Transverse colon (tissue), 4 donors: ENCODE measurements at regions not wholly inside any gene's neighbourhood (a gene's known extent, or its start where the extent isn't known, plus 50 kb on each side); places are given as distances from the start of the nearest gene placed in this dataset.

Source experiments
- DNase-seq: peaks from one replicate; pipeline ENCODE4 v3.0.0-alpha.2; 2019
- H3K27ac ChIP-seq, 4 donors: fragments of 200-600 bp; sonication (generic); 2 replicates each; pipeline ENCODE4 v1.5.1; 2016 to 2018; ENCODE audit warnings: inconsistent platforms in 4 of 4
- H3K27me3 ChIP-seq: fragments of 200-600 bp; sonication (generic); 2 replicates; pipeline ENCODE4 v1.5.1; 2017; ENCODE audit warnings: inconsistent platforms
- H3K36me3 ChIP-seq, 4 donors: fragments of 200-600 bp; sonication (generic); 2 replicates each; pipeline ENCODE4 v1.5.1; 2017 to 2019; ENCODE audit warnings: inconsistent platforms in 4 of 4
- H3K4me1 ChIP-seq, 4 donors: fragments of 200-600 bp; sonication (generic); 2 replicates each; pipeline ENCODE4 v1.5.1; 2017 to 2020; ENCODE audit warnings: inconsistent platforms in 4 of 4
- H3K4me3 ChIP-seq, 4 donors: fragments of 200-600 bp; sonication (generic); 1 replicate in 1 of 4; 2 replicates in 3 of 4; pipeline versions ENCODE4 v1.5.1 to v1.6.1; 2017 to 2019; ENCODE audit warnings: inconsistent platforms in 4 of 4
- H3K9me3 ChIP-seq, 2 donors: fragments of 200-600 bp; sonication (generic); 2 replicates each; pipeline ENCODE4 v1.5.1; 2017 to 2019; ENCODE audit warnings: inconsistent platforms in 2 of 2
- EP300 ChIP-seq: sonication (generic); formaldehyde crosslinking; IDR thresholded peaks from one replicate; pipeline ENCODE4 v1.6.1; 2017; ENCODE audit warnings: antibody characterized with exemption, low read depth
- POLR2A ChIP-seq: fragments of 450-650 bp; IDR thresholded peaks from one replicate; pipeline ENCODE4 v1.6.1; 2016; ENCODE audit warnings: antibody characterized with exemption, mild to moderate bottlenecking, moderate library complexity
- POLR2AphosphoS5 ChIP-seq, 3 donors: sonication (generic); formaldehyde crosslinking; IDR thresholded peaks; one replicate each; pipeline ENCODE4 v1.6.1; 2016; ENCODE audit warnings: antibody characterized with exemption in 3 of 3
- WGBS, 2 donors: methylation state at CpG; one replicate each; pipeline ENCODE4 v1.1.5; 2018; ENCODE audit warnings: low coverage in 1 of 2; 5-methylcytosine and 5-hydroxymethylcytosine counted together
- in situ Hi-C, 4 donors: fragments of 200-750 bp; cut with MboI; loops; one replicate each; pipeline versions ENCODE4 v1.15.0 to v1.15.1; 2017; ENCODE audit warnings: low sequenced_read_pairs in 3 of 4, low pct_ligation_motif_present in 1 of 4, low pct_unique_long_range_greater_than_20kb in 1 of 4
- intact Hi-C: fragments of 100-400 bp; cut with DNase I; formaldehyde crosslinking; loops from one replicate; pipeline ENCODE4 v1.15.1; 2023; ENCODE audit warnings: low total_unique reads
- TF ChIP-seq, protein P1 (sequence below), 5 experiments: fragments of 200-600 bp in 3 of 5; fragments of 450-650 bp in 2 of 5; sonication (generic) in 3 of 5; IDR thresholded peaks; 1 replicate in 2 of 5; 2 replicates in 3 of 5; pipeline ENCODE4 v1.5.1; 2016 to 2017; ENCODE audit warnings: antibody characterized with exemption in 5 of 5, inconsistent platforms in 3 of 5, mild to moderate bottlenecking in 2 of 5, moderate library complexity in 1 of 5

DNA sequence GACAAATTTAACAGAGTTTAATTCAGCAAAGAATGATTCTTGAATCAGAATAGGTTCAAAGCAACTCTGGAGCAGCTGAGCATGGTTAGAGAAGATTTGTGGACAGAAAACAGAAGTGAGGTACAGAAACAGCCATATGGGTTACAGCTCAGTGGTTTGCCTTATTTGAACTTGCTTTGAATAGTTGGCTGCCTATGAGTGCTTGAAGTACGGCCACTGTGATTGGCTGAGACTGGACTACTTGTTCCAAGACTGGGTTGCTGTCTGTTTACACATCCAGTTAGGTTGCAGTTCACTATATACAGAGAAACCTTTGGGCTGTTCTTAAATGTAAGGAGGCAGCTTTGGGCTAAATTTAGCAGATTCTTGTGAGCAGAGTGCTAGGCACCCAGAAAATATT lies 79.4 kb upstream of the CADPS start:
- DNase-seq = no peak
- no peaks in the 10 kb centered on the region for H3K9me3 ChIP-seq
- intact Hi-C loops (no loop called here), in situ Hi-C loops (no loop called here)
- no peak overlapping the region for H3K27ac ChIP-seq
- H3K4me3 ChIP-seq = no peak overlapping the region
- no peaks in the 10 kb centered on the region for H3K27me3 ChIP-seq
- H3K4me1 ChIP-seq = no peaks in the 10 kb centered on the region
- H3K36me3 ChIP-seq = no peaks in the 10 kb centered on the region
- TF ChIP-seq POLR2AphosphoS5 (IDR thresholded peaks at IDR 0.05) (no peak), POLR2A (no peak), EP300 (no peak)
- TF ChIP-seq, protein P1, sequence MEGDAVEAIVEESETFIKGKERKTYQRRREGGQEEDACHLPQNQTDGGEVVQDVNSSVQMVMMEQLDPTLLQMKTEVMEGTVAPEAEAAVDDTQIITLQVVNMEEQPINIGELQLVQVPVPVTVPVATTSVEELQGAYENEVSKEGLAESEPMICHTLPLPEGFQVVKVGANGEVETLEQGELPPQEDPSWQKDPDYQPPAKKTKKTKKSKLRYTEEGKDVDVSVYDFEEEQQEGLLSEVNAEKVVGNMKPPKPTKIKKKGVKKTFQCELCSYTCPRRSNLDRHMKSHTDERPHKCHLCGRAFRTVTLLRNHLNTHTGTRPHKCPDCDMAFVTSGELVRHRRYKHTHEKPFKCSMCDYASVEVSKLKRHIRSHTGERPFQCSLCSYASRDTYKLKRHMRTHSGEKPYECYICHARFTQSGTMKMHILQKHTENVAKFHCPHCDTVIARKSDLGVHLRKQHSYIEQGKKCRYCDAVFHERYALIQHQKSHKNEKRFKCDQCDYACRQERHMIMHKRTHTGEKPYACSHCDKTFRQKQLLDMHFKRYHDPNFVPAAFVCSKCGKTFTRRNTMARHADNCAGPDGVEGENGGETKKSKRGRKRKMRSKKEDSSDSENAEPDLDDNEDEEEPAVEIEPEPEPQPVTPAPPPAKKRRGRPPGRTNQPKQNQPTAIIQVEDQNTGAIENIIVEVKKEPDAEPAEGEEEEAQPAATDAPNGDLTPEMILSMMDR (IDR thresholded peaks at IDR 0.05) = no peak
- WGBS, 2 donors = 29 to 77% methylated on average over 1 of the region's 1 CpG

DNA sequence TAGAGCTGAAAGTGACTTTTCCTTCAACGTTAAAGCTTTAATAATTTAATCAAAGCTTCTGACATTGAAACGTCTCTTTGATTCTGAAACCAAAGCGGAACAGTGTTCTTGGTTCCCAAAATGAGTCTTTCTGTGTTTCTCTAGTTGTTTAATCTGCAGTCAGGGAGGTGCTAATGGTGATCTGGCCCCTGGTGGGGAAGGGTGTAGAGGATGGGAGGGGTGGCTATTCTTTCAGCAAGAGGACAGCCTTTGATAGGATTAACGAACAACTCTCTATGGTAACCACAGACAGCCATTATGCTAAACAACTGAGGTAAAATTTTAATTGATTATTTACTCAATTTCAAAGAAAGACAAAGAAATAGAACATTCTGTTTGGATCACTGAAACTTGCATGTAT lies 79.9 kb upstream of the CADPS start:
- H3K36me3 ChIP-seq = no peaks in the 10 kb centered on the region
- in situ Hi-C loops = no loop called here
- TF ChIP-seq, protein P1 (IDR thresholded peaks at IDR 0.05) = no peak
- TF ChIP-seq POLR2AphosphoS5 (IDR thresholded peaks at IDR 0.05) (no peak), POLR2A (no peak), EP300 (no peak)
- no peak overlapping the region for H3K4me3 ChIP-seq
- WGBS, 2 donors = 70 to 77% methylated on average over 4 of the region's 4 CpGs
- intact Hi-C loops = no loop called here
- H3K27ac ChIP-seq = no peak overlapping the region
- H3K4me1 ChIP-seq = no peaks in the 10 kb centered on the region
- no peaks in the 10 kb centered on the region for H3K9me3 ChIP-seq
- DNase-seq = no peak
- no peaks in the 10 kb centered on the region for H3K27me3 ChIP-seq

- no peak for TF ChIP-seq POLR2AphosphoS5 (IDR thresholded peaks at IDR 0.05)
- TF ChIP-seq, protein P1 (IDR thresholded peaks at IDR 0.05) = no peak
- TF ChIP-seq POLR2A = no peak
- Histone ChIP-seq H3K4me3 (no peak overlapping the region), H3K9me3 (no peaks in the 10 kb centered on the region), H3K36me3 (no peaks in the 10 kb centered on the region), H3K4me1 (no peaks in the 10 kb centered on the region), H3K27ac (no peak overlapping the region), H3K27me3 (no peaks in the 10 kb centered on the region)
- WGBS, 2 donors = 50 to 65% methylated on average over 1 to 2 of the region's 2 CpGs
- no peak for DNase-seq
- in situ Hi-C loops = no loop called here
- intact Hi-C loops = no loop called here
These were observed 81.2 kb upstream of the CADPS start for GRCh38 chr3:62956411-62956810.

DNA sequence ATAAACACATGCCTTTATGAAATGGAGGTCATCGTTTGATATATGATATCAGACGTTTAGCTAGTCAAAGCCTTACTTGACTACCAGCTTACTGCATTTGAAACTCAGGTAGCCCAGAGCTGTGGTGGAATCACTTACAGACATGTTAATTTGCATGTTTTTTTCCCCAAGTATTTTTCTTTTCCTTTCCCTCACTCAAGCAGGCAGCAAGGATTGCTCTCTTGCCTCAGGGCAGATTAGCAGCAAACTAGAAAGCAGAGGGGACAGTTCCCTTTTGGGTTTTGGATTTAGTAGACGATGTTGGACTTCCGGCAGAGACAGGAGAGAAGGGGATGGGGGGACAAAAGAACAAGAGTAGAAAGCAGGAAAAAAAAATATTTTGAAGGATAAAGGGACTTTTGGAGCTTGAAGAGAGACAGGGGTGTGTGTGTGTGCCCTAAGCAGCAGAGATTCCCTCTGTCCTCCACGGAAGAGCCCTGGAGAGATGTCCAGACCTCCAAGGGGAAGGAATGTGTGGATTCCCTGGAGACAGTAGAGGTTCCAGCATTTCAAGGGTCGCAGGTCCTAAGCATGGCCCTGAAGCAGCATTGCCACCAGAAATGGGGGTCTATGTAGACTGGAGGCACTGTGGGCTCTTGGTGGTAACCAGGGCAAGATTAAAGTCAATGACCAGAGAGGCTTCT lies 86.8 kb upstream of the CADPS start:
- Histone ChIP-seq H3K4me3 (no peak overlapping the region), H3K27me3 (no peaks in the 10 kb centered on the region), H3K27ac (no peak overlapping the region), H3K4me1 (no peaks in the 10 kb centered on the region), H3K36me3 (no peaks in the 10 kb centered on the region), H3K9me3 (no peaks in the 10 kb centered on the region)
- TF ChIP-seq EP300 = no peak
- no peak for TF ChIP-seq POLR2AphosphoS5 (IDR thresholded peaks at IDR 0.05)
- no peak for TF ChIP-seq POLR2A
- TF ChIP-seq, protein P1 (IDR thresholded peaks at IDR 0.05) = no peak
- whole genome bisulfite sequencing, 2 donors = 79% methylated on average over 4 to 6 of the region's 6 CpGs
- in situ Hi-C loops = no loop called here
- intact Hi-C loops = no loop called here
- no peak for DNase-seq
